KMS-11 (cell line): ENCODE measurements at regions not wholly inside any gene's neighbourhood (a gene's known extent, or its start where the extent isn't known, plus 50 kb on each side); places are given as distances from the start of the nearest gene placed in this dataset.

Experiments used
- H2AFZ ChIP-seq: fragments of 200-600 bp; sonication (generic); 2 replicates; pipeline ENCODE4 v1.6.1; 2016; ENCODE audit warnings: antibody characterized with exemption, mixed run types, low read depth
- H3K27ac ChIP-seq: fragments of 200-600 bp; sonication (generic); 2 replicates; pipeline ENCODE4 v1.6.1; 2016; ENCODE audit warnings: mild to moderate bottlenecking, mixed run types
- H3K27me3 ChIP-seq: fragments of 200-600 bp; sonication (generic); 2 replicates; pipeline ENCODE4 v1.6.1; 2017; ENCODE audit warnings: mild to moderate bottlenecking, low read depth, mixed run types, moderate library complexity; ENCODE audit not compliant: insufficient read depth
- H3K36me3 ChIP-seq: fragments of 200-600 bp; sonication (generic); 2 replicates; pipeline ENCODE4 v1.6.1; 2017; ENCODE audit warnings: mild to moderate bottlenecking, mixed run types; ENCODE audit not compliant: insufficient read depth
- H3K4me1 ChIP-seq: fragments of 200-600 bp; sonication (generic); 2 replicates; pipeline ENCODE4 v1.6.1; 2016; ENCODE audit warnings: mild to moderate bottlenecking, low read depth, mixed run types; ENCODE audit not compliant: poor library complexity, severe bottlenecking
- H3K4me2 ChIP-seq: fragments of 200-600 bp; sonication (generic); 2 replicates; pipeline ENCODE4 v1.7.0; 2016; ENCODE audit warnings: mild to moderate bottlenecking, mixed run types
- H3K4me3 ChIP-seq: fragments of 200-600 bp; sonication (generic); IDR thresholded peaks from 2 replicates; pipeline ENCODE4 v1.6.1; 2017; ENCODE audit warnings: low read depth, low read length, mixed read lengths; ENCODE audit not compliant: insufficient read depth
- H3K79me2 ChIP-seq: fragments of 200-600 bp; sonication (generic); 2 replicates; pipeline ENCODE4 v1.6.1; 2016; ENCODE audit warnings: low read depth, mixed run types; ENCODE audit not compliant: insufficient read depth
- H3K9ac ChIP-seq: fragments of 200-600 bp; sonication (generic); 2 replicates; pipeline ENCODE4 v1.6.1; 2016; ENCODE audit warnings: mild to moderate bottlenecking, mixed run types
- H4K20me1 ChIP-seq: fragments of 200-600 bp; sonication (generic); 2 replicates; pipeline ENCODE4 v1.6.1; 2016; ENCODE audit warnings: mild to moderate bottlenecking, mixed run types; ENCODE audit not compliant: insufficient read depth
- CTCF ChIP-seq: fragments of 200-600 bp; sonication (generic); conservative IDR thresholded peaks from 2 replicates; pipeline ENCODE4 v1.6.1; 2017; ENCODE audit warnings: low read depth, mild to moderate bottlenecking, antibody characterized with exemption, low read length, moderate library complexity, mixed read lengths

DNA sequence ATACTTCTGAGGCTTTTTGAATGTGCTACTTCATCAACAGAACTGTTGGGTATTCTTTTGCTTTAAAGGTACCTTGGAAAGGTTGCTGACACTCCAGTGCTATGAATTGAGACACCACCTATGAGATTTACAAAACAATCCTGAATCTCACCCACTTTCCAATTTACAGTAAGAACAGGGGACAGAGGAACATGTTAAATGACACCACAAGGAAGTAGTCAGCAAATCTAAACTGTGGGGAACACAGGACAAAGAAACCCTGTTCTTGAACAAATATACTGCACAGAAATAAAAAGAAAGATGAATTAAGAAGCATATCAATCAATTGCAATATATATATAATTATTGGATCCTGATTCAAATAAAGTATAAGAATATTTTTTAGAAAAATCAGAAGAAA, 216.7 kb upstream of the ARID1B start:
- H4K20me1 ChIP-seq, result no peaks in the 10 kb centered on the region
- H3K27ac ChIP-seq, result no peak overlapping the region
- H3K36me3 ChIP-seq, result no peaks in the 10 kb centered on the region
- no peaks in the 10 kb centered on the region for H3K4me1 ChIP-seq
- no peak overlapping the region for H3K4me2 ChIP-seq
- H2AFZ ChIP-seq, result no peak overlapping the region
- H3K9ac ChIP-seq, result no peak overlapping the region
- H3K79me2 ChIP-seq, result no peaks in the 10 kb centered on the region
- H3K27me3 ChIP-seq, result no peaks in the 10 kb centered on the region
- no peak for TF ChIP-seq CTCF
- H3K4me3 ChIP-seq, result no peak overlapping the region

GRCh38 chr6:156559162-156559690, 218.0 kb upstream of the ARID1B start:
- H2AFZ ChIP-seq, result no peak overlapping the region
- no peaks in the 10 kb centered on the region for H3K79me2 ChIP-seq
- H3K4me3 ChIP-seq, result no peak overlapping the region
- H3K36me3 ChIP-seq, result no peaks in the 10 kb centered on the region
- TF ChIP-seq CTCF, result no peak
- H3K4me2 ChIP-seq, result no peak overlapping the region
- H3K27me3 ChIP-seq, result no peaks in the 10 kb centered on the region
- H4K20me1 ChIP-seq, result no peaks in the 10 kb centered on the region
- no peak overlapping the region for H3K9ac ChIP-seq
- no peaks in the 10 kb centered on the region for H3K4me1 ChIP-seq
- no peak overlapping the region for H3K27ac ChIP-seq

DNA sequence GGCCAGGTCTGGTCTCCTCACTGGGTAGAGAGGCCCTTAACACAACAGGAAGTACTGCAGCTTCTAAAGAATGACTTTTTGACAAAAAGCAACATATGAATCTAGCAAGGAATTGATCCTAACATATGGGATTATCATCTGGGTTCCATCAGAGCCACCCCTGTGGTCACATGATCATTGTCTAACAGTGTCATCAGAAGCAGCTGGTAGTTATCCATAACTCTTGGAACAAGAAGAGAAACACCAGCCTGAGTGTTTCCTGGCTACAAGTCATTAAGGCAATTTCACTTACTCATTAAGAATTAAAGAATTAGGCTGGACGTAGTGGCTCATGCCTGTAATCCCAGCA, 219.3 kb upstream of the ARID1B start:
- TF ChIP-seq CTCF, result no peak
- H3K4me2 ChIP-seq, result no peak overlapping the region
- no peaks in the 10 kb centered on the region for H4K20me1 ChIP-seq
- H3K4me1 ChIP-seq, result no peaks in the 10 kb centered on the region
- no peaks in the 10 kb centered on the region for H3K79me2 ChIP-seq
- H3K27me3 ChIP-seq, result no peaks in the 10 kb centered on the region
- no peak overlapping the region for H3K9ac ChIP-seq
- no peak overlapping the region for H3K4me3 ChIP-seq
- H3K27ac ChIP-seq, result no peak overlapping the region
- no peaks in the 10 kb centered on the region for H3K36me3 ChIP-seq
- no peak overlapping the region for H2AFZ ChIP-seq

DNA sequence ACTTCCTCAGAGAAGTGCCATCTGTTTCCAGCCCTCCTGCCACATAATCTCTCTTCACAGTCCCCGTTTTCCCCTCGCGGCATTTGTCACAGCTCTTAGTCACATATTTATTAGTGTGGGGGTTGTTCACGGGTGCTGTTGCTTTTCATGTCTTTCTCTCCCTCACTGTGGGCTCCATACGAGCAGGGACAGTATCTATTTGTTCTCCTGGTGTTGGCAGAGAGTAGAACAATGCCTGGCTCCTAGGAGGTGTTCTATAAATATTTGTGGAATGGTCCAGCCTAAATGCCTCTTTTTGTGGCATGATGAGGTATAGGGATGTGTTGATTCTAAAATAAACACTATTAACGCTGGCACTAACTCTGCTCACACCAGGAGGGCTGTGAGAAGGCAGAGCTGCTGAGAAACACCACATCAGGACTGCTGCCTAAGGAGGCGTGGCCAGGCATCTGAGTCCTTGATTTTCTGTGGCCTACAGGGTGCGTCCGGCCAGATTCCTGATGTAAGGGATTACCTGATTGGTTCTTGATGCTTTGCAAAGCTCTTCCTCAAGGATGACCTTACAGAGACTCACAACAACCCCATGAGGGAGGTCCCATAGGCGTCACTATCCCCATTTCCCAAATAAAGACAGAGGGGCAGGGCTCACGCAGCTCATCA, 219.8 kb upstream of the ARID1B start:
- Histone ChIP-seq H4K20me1 (no peaks in the 10 kb centered on the region), H3K79me2 (no peaks in the 10 kb centered on the region), H3K4me2 (no peak overlapping the region), H2AFZ (no peak overlapping the region), H3K4me3 (no peak overlapping the region), H3K27me3 (no peaks in the 10 kb centered on the region), H3K9ac (no peak overlapping the region), H3K4me1 (no peaks in the 10 kb centered on the region), H3K36me3 (no peaks in the 10 kb centered on the region), H3K27ac (no peak overlapping the region)
- no peak for TF ChIP-seq CTCF
